ENCODE measurements at regions not wholly inside any gene's neighbourhood (a gene's known extent, or its start where the extent isn't known, plus 50 kb on each side); places are given as distances from the start of the nearest gene placed in this dataset.

- no peak for DNase-seq (ENCODE audit: extremely low read depth, low read depth)
- TF ChIP-seq CTCF (IDR thresholded peaks at IDR 0.05; ENCODE audit: low read depth, low read length, missing control alignments): no peak
- H3K4me3 ChIP-seq (replicated peaks; ENCODE audit: low read depth, low read length): no peak overlapping the region
Measured at GRCh38 chr12:92581604-92582003, 121.2 kb upstream of the PLEKHG7 start.

GRCh38 chr12:92574911-92575570 is 127.7 kb upstream of the PLEKHG7 start:
- H3K4me3 ChIP-seq (replicated peaks; ENCODE audit: low read depth, low read length): no peak overlapping the region
- DNase-seq (ENCODE audit: extremely low read depth, low read depth): no peak
- no peak for TF ChIP-seq CTCF (IDR thresholded peaks at IDR 0.05; ENCODE audit: low read depth, low read length, missing control alignments)

- H3K4me3 ChIP-seq (replicated peaks; ENCODE audit: low read depth, low read length): no peak overlapping the region
- no peak for DNase-seq (ENCODE audit: extremely low read depth, low read depth)
- TF ChIP-seq CTCF (IDR thresholded peaks at IDR 0.05; ENCODE audit: low read depth, low read length, missing control alignments): peak; percentile 33
Measured at GRCh38 chr12:92574051-92574783, 128.6 kb upstream of the PLEKHG7 start.

GRCh38 chr12:92573104-92573503 is 129.7 kb upstream of the PLEKHG7 start:
- no peak overlapping the region for H3K4me3 ChIP-seq (replicated peaks; ENCODE audit: low read depth, low read length)
- DNase-seq (ENCODE audit: extremely low read depth, low read depth): no peak
- TF ChIP-seq CTCF (IDR thresholded peaks at IDR 0.05; ENCODE audit: low read depth, low read length, missing control alignments): no peak

- TF ChIP-seq CTCF (IDR thresholded peaks at IDR 0.05; ENCODE audit: low read depth, low read length, missing control alignments): no peak
- DNase-seq (ENCODE audit: extremely low read depth, low read depth): no peak
- H3K4me3 ChIP-seq (replicated peaks; ENCODE audit: low read depth, low read length): no peak overlapping the region
Measured at GRCh38 chr12:92571844-92572543, 130.8 kb upstream of the PLEKHG7 start.

- no peak overlapping the region for H3K4me3 ChIP-seq (replicated peaks; ENCODE audit: low read depth, low read length)
- DNase-seq (ENCODE audit: extremely low read depth, low read depth): no peak
- no peak for TF ChIP-seq CTCF (IDR thresholded peaks at IDR 0.05; ENCODE audit: low read depth, low read length, missing control alignments)
Measured at GRCh38 chr12:92571169-92571568, 131.6 kb upstream of the PLEKHG7 start.
